Gastroesophageal sphincter (tissue), 4 donors: ENCODE measurements at regions not wholly inside any gene's neighbourhood (a gene's known extent, or its start where the extent isn't known, plus 50 kb on each side); places are given as distances from the start of the nearest gene placed in this dataset.

Experiments used
- ATAC-seq: fragments of 150-250 bp; one replicate; pipeline ENCODE4 v1.9.1; 2016; ENCODE audit warnings: mild to moderate bottlenecking, moderate library complexity
- H3K27ac ChIP-seq, 4 donors: fragments of 200-600 bp; sonication (generic) in 3 of 4; 1 replicate in 3 of 4; 2 replicates in 1 of 4; pipeline ENCODE4 v1.5.1; 2016 to 2019
- H3K27me3 ChIP-seq: fragments of 200-600 bp; sonication (generic); one replicate; pipeline ENCODE4 v1.5.1; 2019
- H3K36me3 ChIP-seq, 2 donors: fragments of 200-600 bp; sonication (generic); one replicate each; pipeline ENCODE4 v1.5.1; 2019; ENCODE audit warnings: control low read depth in 1 of 2
- H3K4me1 ChIP-seq, 3 donors: fragments of 200-600 bp; sonication (generic); 1 replicate in 2 of 3; 2 replicates in 1 of 3; pipeline ENCODE4 v1.5.1; 2016 to 2019; ENCODE audit warnings: control low read depth in 2 of 3
- H3K4me3 ChIP-seq, 2 donors: fragments of 200-600 bp; sonication (generic); one replicate each; pipeline ENCODE4 v1.5.1; 2019; ENCODE audit warnings: mild to moderate bottlenecking in 1 of 2, moderate library complexity in 1 of 2
- H3K9me3 ChIP-seq, 3 donors: fragments of 200-600 bp; sonication (generic); one replicate each; pipeline ENCODE4 v1.5.1; 2017 to 2019; ENCODE audit warnings: control low read depth in 2 of 3
- EP300 ChIP-seq: sonication (generic); formaldehyde crosslinking; IDR thresholded peaks from one replicate; pipeline ENCODE4 v1.6.1; 2017; ENCODE audit warnings: antibody characterized with exemption, mild to moderate bottlenecking
- POLR2A ChIP-seq, 2 donors: fragments of 450-650 bp; IDR thresholded peaks; one replicate each; pipeline ENCODE4 v1.6.1; 2017; ENCODE audit warnings: antibody characterized with exemption in 2 of 2, mild to moderate bottlenecking in 2 of 2, moderate library complexity in 1 of 2
- POLR2AphosphoS5 ChIP-seq: sonication (generic); formaldehyde crosslinking; IDR thresholded peaks from one replicate; pipeline ENCODE4 v1.6.1; 2017; ENCODE audit warnings: antibody characterized with exemption
- WGBS, 2 donors: methylation state at CpG; one replicate each; pipeline ENCODE4 v1.1.5; 2018; ENCODE audit warnings: low coverage in 1 of 2; 5-methylcytosine and 5-hydroxymethylcytosine counted together
- TF ChIP-seq, protein P1 (sequence below), 4 experiments: fragments of 200-600 bp in 2 of 4; fragments of 450-650 bp in 2 of 4; sonication (generic) in 1 of 4; IDR thresholded peaks; one replicate each; pipeline ENCODE4 v1.5.1; 2017 to 2019; ENCODE audit warnings: antibody characterized with exemption in 4 of 4, mild to moderate bottlenecking in 2 of 4, moderate library complexity in 2 of 4

DNA sequence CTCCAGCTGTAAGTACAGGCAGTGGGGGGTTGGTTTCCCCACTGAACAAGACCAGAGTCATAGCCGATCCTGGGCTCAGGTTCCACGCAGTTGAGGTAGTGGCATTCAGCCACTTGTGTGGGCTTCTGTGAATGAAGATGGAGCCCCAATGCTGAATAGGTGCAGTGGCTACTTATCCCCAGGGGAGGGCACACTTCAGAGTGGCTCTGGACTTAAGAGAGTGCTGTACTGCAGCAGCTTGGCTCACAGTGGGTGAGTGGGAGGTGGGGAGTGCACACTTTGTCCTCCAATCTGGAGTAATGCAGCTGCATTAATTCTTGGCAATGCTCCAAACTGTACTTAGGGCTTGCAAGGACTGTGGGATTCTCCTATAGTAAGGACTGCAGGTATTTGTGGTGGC is 81.9 kb downstream of the BUB3 start:
- TF ChIP-seq POLR2AphosphoS5 (no peak), POLR2A (IDR thresholded peaks at IDR 0.05) (no peak), EP300 (no peak)
- TF ChIP-seq, protein P1, sequence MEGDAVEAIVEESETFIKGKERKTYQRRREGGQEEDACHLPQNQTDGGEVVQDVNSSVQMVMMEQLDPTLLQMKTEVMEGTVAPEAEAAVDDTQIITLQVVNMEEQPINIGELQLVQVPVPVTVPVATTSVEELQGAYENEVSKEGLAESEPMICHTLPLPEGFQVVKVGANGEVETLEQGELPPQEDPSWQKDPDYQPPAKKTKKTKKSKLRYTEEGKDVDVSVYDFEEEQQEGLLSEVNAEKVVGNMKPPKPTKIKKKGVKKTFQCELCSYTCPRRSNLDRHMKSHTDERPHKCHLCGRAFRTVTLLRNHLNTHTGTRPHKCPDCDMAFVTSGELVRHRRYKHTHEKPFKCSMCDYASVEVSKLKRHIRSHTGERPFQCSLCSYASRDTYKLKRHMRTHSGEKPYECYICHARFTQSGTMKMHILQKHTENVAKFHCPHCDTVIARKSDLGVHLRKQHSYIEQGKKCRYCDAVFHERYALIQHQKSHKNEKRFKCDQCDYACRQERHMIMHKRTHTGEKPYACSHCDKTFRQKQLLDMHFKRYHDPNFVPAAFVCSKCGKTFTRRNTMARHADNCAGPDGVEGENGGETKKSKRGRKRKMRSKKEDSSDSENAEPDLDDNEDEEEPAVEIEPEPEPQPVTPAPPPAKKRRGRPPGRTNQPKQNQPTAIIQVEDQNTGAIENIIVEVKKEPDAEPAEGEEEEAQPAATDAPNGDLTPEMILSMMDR (IDR thresholded peaks at IDR 0.05): no peak
- no peak for ATAC-seq
- H3K27ac ChIP-seq: no peak overlapping the region
- no peaks in the 10 kb centered on the region for H3K27me3 ChIP-seq
- H3K36me3 ChIP-seq: peaks cover 0 to 7% of the 10 kb centered on the region in 2 donors
- no peak overlapping the region for H3K4me3 ChIP-seq
- no peaks in the 10 kb centered on the region for H3K4me1 ChIP-seq
- H3K9me3 ChIP-seq: peaks cover 0 to 21% (median 0%) of the 10 kb centered on the region in 3 donors
- WGBS, 2 donors: no CpG with 5 or more reads among the region's 2 CpGs

DNA sequence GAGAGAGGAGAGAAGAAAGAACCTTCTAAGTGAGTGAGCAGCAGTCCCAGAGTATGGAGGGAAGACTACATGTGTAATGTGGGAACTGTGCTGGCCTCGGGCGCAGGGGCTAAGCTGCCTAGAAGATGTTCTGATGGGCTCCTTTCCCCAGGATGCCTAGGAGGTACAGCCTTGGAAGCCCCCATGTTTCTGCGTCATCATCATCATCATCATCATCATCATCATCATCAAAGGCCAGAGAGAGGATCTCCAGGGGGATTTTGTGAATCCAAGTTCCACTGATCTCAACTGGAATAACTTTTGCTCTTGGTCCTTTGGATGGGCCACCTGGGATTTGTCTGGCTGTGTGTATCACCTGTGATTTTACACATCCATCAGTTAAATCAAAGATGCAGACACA is 86.0 kb downstream of the BUB3 start:
- ATAC-seq: no peak
- Histone ChIP-seq H3K36me3 (peaks cover 0 to 3% of the 10 kb centered on the region in 2 donors), H3K27ac (no peak overlapping the region), H3K27me3 (no peaks in the 10 kb centered on the region), H3K4me3 (no peak overlapping the region), H3K9me3 (peaks cover 0 to 6% (median 0%) of the 10 kb centered on the region in 3 donors), H3K4me1 (no peaks in the 10 kb centered on the region)
- TF ChIP-seq POLR2AphosphoS5 (no peak), EP300 (no peak), POLR2A (IDR thresholded peaks at IDR 0.05) (no peak)
- TF ChIP-seq, protein P1 (IDR thresholded peaks at IDR 0.05): no peak
- WGBS, 2 donors: 67 to 92% methylated on average over 1 to 2 of the region's 3 CpGs

DNA sequence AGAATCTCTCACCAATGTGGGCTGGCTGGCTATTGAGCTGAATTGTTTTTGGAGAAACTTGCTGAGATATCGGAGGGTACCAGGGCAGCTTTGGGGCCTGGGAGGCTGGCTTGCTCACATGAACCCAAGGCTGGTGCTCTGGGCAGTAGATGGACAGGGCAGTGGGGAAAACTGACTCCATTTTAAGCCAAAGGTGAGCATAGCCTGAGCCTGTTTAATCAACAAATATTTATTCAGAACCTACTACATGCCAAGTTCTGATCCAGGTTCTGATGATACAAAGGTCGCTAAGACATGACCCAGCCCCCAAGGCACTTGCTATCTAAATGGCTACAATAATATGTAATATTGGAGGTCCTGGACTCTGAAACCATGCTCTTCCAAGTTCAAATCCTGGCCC is 86.6 kb downstream of the BUB3 start:
- Histone ChIP-seq H3K4me3 (no peak overlapping the region), H3K36me3 (peaks cover 0 to 3% of the 10 kb centered on the region in 2 donors), H3K27ac (no peak overlapping the region), H3K4me1 (no peaks in the 10 kb centered on the region), H3K27me3 (no peaks in the 10 kb centered on the region), H3K9me3 (peaks cover 0 to 2% (median 0%) of the 10 kb centered on the region in 3 donors)
- WGBS, 2 donors: 64 to 100% methylated on average over 2 of the region's 2 CpGs
- TF ChIP-seq POLR2AphosphoS5 (no peak), EP300 (no peak), POLR2A (IDR thresholded peaks at IDR 0.05) (no peak)
- TF ChIP-seq, protein P1 (IDR thresholded peaks at IDR 0.05): no peak
- no peak for ATAC-seq

DNA sequence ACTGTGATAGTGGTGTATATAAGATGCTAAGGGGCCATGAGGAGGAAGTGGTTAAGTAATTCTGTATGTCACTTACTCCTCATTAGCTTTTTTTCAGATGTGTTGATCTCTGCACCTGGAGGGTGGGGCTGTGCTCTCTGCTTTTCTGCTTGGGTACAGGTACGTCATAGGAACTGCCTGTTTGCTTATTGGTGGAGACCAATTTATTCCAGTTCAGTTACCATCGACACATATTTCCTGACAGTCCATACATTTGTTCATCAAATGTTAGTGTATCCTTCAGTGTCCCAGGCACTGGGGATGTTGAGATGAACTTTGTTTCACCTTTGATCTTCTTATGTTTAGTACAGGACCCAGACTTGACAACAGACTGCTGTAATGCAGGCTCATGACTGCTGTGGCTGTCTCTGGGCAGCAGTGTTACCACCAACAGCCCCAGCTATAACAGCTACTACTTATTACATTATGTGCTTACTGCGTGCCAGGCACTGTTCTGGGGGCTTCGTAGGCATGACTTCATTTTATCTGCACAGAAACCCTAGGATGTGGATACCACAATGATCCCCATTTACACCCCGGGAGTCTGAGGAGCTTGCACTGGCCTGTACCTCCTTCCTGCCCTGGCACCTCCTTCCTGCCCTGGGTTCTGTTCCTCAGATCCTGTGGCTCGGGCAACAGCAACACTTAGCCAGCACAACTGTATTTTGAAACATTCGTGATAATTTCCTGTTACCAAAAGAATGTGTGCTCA is 87.4 kb downstream of the BUB3 start:
- H3K27ac ChIP-seq: no peak overlapping the region
- no peaks in the 10 kb centered on the region for H3K27me3 ChIP-seq
- H3K36me3 ChIP-seq: peaks cover 0 to 3% of the 10 kb centered on the region in 2 donors
- no peaks in the 10 kb centered on the region for H3K4me1 ChIP-seq
- H3K9me3 ChIP-seq: no peaks in the 10 kb centered on the region
- 75 to 77% methylated on average over 6 to 7 of the region's 7 CpGs for WGBS, 2 donors
- no peak overlapping the region for H3K4me3 ChIP-seq
- no peak for ATAC-seq
- TF ChIP-seq EP300 (no peak), POLR2AphosphoS5 (no peak), POLR2A (IDR thresholded peaks at IDR 0.05) (no peak)
- TF ChIP-seq, protein P1 (IDR thresholded peaks at IDR 0.05): no peak

DNA sequence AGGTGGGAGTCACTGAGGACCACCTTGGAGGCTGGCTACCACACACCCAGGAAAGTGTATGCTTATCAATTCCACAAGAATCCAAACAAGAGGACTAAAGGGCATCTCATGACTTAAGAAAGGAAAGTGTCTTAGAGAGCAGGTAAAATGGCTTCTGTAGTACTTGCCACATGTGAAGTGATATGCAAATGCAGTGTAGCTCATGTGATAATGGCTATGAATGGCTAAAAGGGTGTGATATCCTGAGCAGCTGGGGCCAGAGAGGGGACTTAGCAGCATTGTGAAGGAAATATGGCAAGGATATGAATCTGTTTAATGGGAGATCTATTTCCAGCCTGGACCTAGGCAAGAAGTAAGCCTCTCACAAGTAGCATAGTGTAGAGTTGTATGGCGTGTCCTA is 90.5 kb downstream of the BUB3 start:
- Histone ChIP-seq H3K36me3 (peaks cover 0 to 3% of the 10 kb centered on the region in 2 donors), H3K27ac (no peak overlapping the region), H3K9me3 (no peaks in the 10 kb centered on the region), H3K27me3 (no peaks in the 10 kb centered on the region), H3K4me1 (no peaks in the 10 kb centered on the region), H3K4me3 (no peak overlapping the region)
- TF ChIP-seq EP300 (no peak), POLR2A (IDR thresholded peaks at IDR 0.05) (no peak), POLR2AphosphoS5 (no peak)
- TF ChIP-seq, protein P1 (IDR thresholded peaks at IDR 0.05): no peak
- no peak for ATAC-seq
- WGBS, 2 donors: 95 to 100% methylated on average over 1 of the region's 1 CpG
